ENCODE measurements at regions not wholly inside any gene's neighbourhood (a gene's known extent, or its start where the extent isn't known, plus 50 kb on each side); places are given as distances from the start of the nearest gene placed in this dataset.

- TF ChIP-seq REST (IDR thresholded peaks at IDR 0.05; ENCODE audit: low read depth) (no peak), EZH2phosphoT487 (IDR thresholded peaks at IDR 0.05; ENCODE audit: borderline replicate concordance) (no peak), MAX (IDR thresholded peaks at IDR 0.05) (no peak), RAD21 (IDR thresholded peaks at IDR 0.05; ENCODE audit: low read depth) (no peak), CEBPB (IDR thresholded peaks at IDR 0.05; ENCODE audit: low read depth) (no peak), ZFX (IDR thresholded peaks at IDR 0.05) (no peak), CBX3 (IDR thresholded peaks at IDR 0.05; ENCODE audit: low read depth) (no peak)
Measured at GRCh38 chr1:194062526-194062925, 876.1 kb upstream of the B3GALT2 start (continued).

GRCh38 chr1:194060481-194060880 is 874.1 kb upstream of the B3GALT2 start:
- Histone ChIP-seq H3K4me1 (ENCODE audit: control insufficient read depth in 1 of 2, insufficient read depth in 2 of 2, low read length in 2 of 2) (no peaks in the 10 kb centered on the region), H4K20me1 (ENCODE audit: insufficient read depth) (no peaks in the 10 kb centered on the region), H3K79me2 (ENCODE audit: insufficient read depth, low read length) (no peaks in the 10 kb centered on the region), H3K4me2 (ENCODE audit: low read length) (no peak overlapping the region), H3K4me3 (replicated peaks in 1 of 2; ENCODE audit: low read depth in 1 of 2, low read length in 2 of 2) (no peak overlapping the region), H2AFZ (ENCODE audit: low read depth, low read length, poor library complexity, severe bottlenecking) (no peak overlapping the region), H3K9me3 (ENCODE audit: control insufficient read depth in 1 of 2, insufficient read depth in 1 of 2, low read depth in 1 of 2, low read length in 2 of 2) (no peaks in the 10 kb centered on the region), H3K36me3 (ENCODE audit: control insufficient read depth in 1 of 2, insufficient read depth in 2 of 2, low read length in 2 of 2) (no peaks in the 10 kb centered on the region), H3K9ac (ENCODE audit: low read length) (no peak overlapping the region), H3K27ac (ENCODE audit: low read depth, low read length) (no peak overlapping the region), H3K27me3 (ENCODE audit: insufficient read depth, low read length) (no peaks in the 10 kb centered on the region), H3K9me2 (ENCODE audit: insufficient read depth) (no peaks in the 10 kb centered on the region; the same call in 1 of the 2 replicates)
- no peak for TF ChIP-seq ZNF274 (IDR thresholded peaks at IDR 0.05; ENCODE audit: low read depth, low read length)
- TF ChIP-seq, protein P1, sequence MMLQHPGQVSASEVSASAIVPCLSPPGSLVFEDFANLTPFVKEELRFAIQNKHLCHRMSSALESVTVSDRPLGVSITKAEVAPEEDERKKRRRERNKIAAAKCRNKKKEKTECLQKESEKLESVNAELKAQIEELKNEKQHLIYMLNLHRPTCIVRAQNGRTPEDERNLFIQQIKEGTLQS (IDR thresholded peaks at IDR 0.05) = no peak
- no peak for TF ChIP-seq FOSL1 (IDR thresholded peaks at IDR 0.05; ENCODE audit: low read depth)
- no peak for TF ChIP-seq EZH2 (IDR thresholded peaks at IDR 0.05)
- TF ChIP-seq EZH2phosphoT487 (IDR thresholded peaks at IDR 0.05; ENCODE audit: borderline replicate concordance) = no peak
- no peak for TF ChIP-seq CTCF (IDR thresholded peaks at IDR 0.05 in 2 of 3, conservative IDR thresholded peaks at IDR 0.05 in 1 of 3; ENCODE audit: borderline replicate concordance in 1 of 3, insufficient read depth in 1 of 3, low read depth in 2 of 3, low read length in 2 of 3)
- no peak for TF ChIP-seq POLR2AphosphoS5 (IDR thresholded peaks at IDR 0.05; ENCODE audit: low read depth, low read length)
- TF ChIP-seq CBX3 (IDR thresholded peaks at IDR 0.05; ENCODE audit: low read depth) = no peak
- no peak for TF ChIP-seq RAD21 (IDR thresholded peaks at IDR 0.05; ENCODE audit: low read depth)
- TF ChIP-seq REST (IDR thresholded peaks at IDR 0.05; ENCODE audit: low read depth) = no peak
- TF ChIP-seq SP1 (IDR thresholded peaks at IDR 0.05; ENCODE audit: low read depth) = no peak
- no peak for TF ChIP-seq JUND (IDR thresholded peaks at IDR 0.05)
- no peak for TF ChIP-seq CEBPB (IDR thresholded peaks at IDR 0.05; ENCODE audit: low read depth)
- no peak for TF ChIP-seq SRF (IDR thresholded peaks at IDR 0.05; ENCODE audit: low read depth)
- TF ChIP-seq ELF1 (IDR thresholded peaks at IDR 0.05; ENCODE audit: borderline replicate concordance, low read depth) = no peak
- no peak for TF ChIP-seq EGR1 (IDR thresholded peaks at IDR 0.05; ENCODE audit: low read depth)
- ATAC-seq (no peak), DNase-seq (ENCODE audit: low read depth, low spot score) (no peak)
- POLR2A ChIA-PET = no interaction called here
- CTCF ChIA-PET = no interaction called here
- no TSS peak for BruUV-seq (replicated peaks)
- RAD21 ChIA-PET (ENCODE audit: low non-redundant PET in 1 of 2, low total read pairs in 2 of 2, uncharacterized antibody in 2 of 2, unreplicated experiment in 2 of 2) = no interaction called here
- intact Hi-C loops (cut with micrococcal nuclease) = no loop called here

Data from HCT116 (cell line).